Nephron (organoid): ENCODE measurements at regions not wholly inside any gene's neighbourhood (a gene's known extent, or its start where the extent isn't known, plus 50 kb on each side); places are given as distances from the start of the nearest gene placed in this dataset.
A peak's percentile ranks its signal among the peaks of the same experiment; 100 is the strongest.

Source experiments
- H3K27ac Mint-ChIP-seq, 3 experiments: 2 replicates each; pipeline ENCODE4 v1.8.0; 2020; ENCODE audit warnings: mixed read lengths in 3 of 3, mild to moderate bottlenecking in 2 of 3, moderate library complexity in 1 of 3
- H3K27me3 Mint-ChIP-seq: 2 replicates; pipeline ENCODE4 v1.8.0; 2021; ENCODE audit warnings: low read depth, mild to moderate bottlenecking, moderate library complexity, mixed read lengths
- H3K36me3 Mint-ChIP-seq: 2 replicates; pipeline ENCODE4 v1.8.0; 2020; ENCODE audit warnings: low read depth, mixed read lengths
- H3K4me1 Mint-ChIP-seq: 2 replicates; pipeline ENCODE4 v1.8.0; 2020; ENCODE audit warnings: mixed read lengths
- H3K4me3 Mint-ChIP-seq, 3 experiments: 2 replicates each; pipeline ENCODE4 v1.8.0; 2020; ENCODE audit warnings: mild to moderate bottlenecking in 3 of 3, mixed read lengths in 3 of 3, moderate library complexity in 2 of 3
- H3K9me3 Mint-ChIP-seq: 2 replicates; pipeline ENCODE4 v1.8.0; 2020; ENCODE audit warnings: mixed read lengths
- CTCF ChIP-seq, 3 experiments: fragments of 200-600 bp; sonication (generic); IDR thresholded peaks; one replicate each; pipeline ENCODE4 v1.5.0; 2021; ENCODE audit warnings: antibody characterized with exemption in 3 of 3; ENCODE audit not compliant: unreplicated experiment in 3 of 3

DNA sequence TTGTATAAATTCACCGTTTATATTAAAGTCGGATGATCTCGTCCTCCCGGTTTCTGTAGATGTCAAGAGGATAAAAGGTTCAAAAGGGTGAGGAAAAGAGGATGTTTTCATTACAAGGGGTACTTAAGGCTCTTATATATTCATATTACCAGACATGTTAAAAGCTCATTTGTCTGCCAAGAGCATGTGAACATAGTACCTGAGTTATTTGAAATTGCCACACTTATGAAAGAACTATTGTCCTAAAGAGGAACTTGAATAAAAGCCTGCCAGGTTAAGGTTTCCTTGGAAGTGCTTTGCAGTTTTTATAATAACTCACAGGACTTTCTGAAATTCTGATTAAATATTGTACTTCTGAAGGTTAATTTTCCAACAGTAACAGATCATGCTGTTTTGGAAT, 1915.1 kb downstream of the MAT2B start:
- no peak for TF ChIP-seq CTCF (IDR thresholded peaks at IDR 0.05; ENCODE audit: unreplicated experiment in 3 of 3)
- H3K9me3 Mint-ChIP-seq = peaks cover 8% of the 10 kb centered on the region

DNA sequence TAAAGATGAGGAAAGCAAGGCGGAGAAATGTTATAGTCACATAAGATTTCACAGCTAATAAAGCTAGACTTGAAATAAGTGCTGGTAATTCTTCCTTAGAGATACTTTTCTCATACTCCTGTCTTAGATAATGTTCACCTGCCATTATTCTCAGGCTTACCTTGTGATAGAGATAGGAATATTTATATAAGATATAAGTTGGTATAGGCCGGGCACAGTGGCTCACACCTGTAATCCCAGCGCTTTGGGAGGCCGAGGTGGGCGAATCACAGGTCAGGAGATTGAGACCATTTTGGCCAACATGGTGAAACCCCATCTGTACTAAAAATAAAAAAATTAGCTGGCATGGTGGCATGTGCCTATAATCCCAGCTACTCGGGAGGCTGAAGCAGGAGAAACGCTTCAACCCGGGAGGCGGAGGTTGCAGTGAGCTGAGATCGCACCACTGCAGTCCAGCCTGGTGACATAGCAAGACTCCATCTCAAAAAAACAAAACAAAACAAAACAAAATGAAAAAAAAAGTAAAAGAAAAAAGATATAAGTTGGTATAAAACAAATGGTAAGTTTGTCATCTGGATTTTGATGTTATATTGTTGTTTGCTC, 1918.4 kb downstream of the MAT2B start:
- no peak for TF ChIP-seq CTCF (IDR thresholded peaks at IDR 0.05; ENCODE audit: unreplicated experiment in 3 of 3)
- peaks cover under 1% of the 10 kb centered on the region for H3K9me3 Mint-ChIP-seq
- H3K36me3 Mint-ChIP-seq = no peaks in the 10 kb centered on the region
- no peaks in the 10 kb centered on the region for H3K4me1 Mint-ChIP-seq
- H3K27ac Mint-ChIP-seq = no peak overlapping the region
- H3K27me3 Mint-ChIP-seq = no peaks in the 10 kb centered on the region
- no peak overlapping the region for H3K4me3 Mint-ChIP-seq

More for the DNA sequence above, 1915.1 kb downstream of the MAT2B start:
- H3K27me3 Mint-ChIP-seq = no peaks in the 10 kb centered on the region
- H3K36me3 Mint-ChIP-seq = no peaks in the 10 kb centered on the region
- no peak overlapping the region for H3K4me3 Mint-ChIP-seq
- no peaks in the 10 kb centered on the region for H3K4me1 Mint-ChIP-seq
- H3K27ac Mint-ChIP-seq = no peak overlapping the region

GRCh38 chr5:165425594-165425993, 1920.2 kb downstream of the MAT2B start:
- no peak overlapping the region for H3K4me3 Mint-ChIP-seq
- H3K36me3 Mint-ChIP-seq = no peaks in the 10 kb centered on the region
- TF ChIP-seq CTCF (IDR thresholded peaks at IDR 0.05; ENCODE audit: unreplicated experiment in 3 of 3) = no peak
- no peaks in the 10 kb centered on the region for H3K27me3 Mint-ChIP-seq
- no peaks in the 10 kb centered on the region for H3K9me3 Mint-ChIP-seq
- H3K4me1 Mint-ChIP-seq = no peaks in the 10 kb centered on the region
- no peak overlapping the region for H3K27ac Mint-ChIP-seq

DNA sequence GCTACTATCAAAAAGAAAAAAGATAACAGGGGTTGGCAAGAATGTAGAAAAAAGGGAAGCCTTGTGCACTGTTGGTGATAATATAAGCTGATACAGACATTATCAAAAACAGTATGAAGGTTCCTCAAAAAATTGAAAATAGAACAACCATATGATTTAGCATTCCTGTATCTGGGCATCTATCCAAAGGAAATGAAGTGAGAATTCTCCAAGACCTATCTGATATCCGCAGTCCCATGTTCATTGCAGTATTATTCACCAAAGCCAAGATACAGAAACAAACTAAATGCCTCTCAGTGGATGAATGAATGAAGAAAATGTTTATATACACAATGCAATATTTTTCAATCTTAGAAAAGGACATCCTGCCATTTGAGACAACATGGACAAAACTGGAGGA, 1943.3 kb downstream of the MAT2B start:
- H3K4me3 Mint-ChIP-seq = no peak overlapping the region
- peaks cover 5% of the 10 kb centered on the region for H3K9me3 Mint-ChIP-seq
- TF ChIP-seq CTCF (IDR thresholded peaks at IDR 0.05; ENCODE audit: unreplicated experiment in 3 of 3) = no peak
- no peaks in the 10 kb centered on the region for H3K27me3 Mint-ChIP-seq
- H3K27ac Mint-ChIP-seq = no peak overlapping the region
- H3K36me3 Mint-ChIP-seq = no peaks in the 10 kb centered on the region
- H3K4me1 Mint-ChIP-seq = no peaks in the 10 kb centered on the region

DNA sequence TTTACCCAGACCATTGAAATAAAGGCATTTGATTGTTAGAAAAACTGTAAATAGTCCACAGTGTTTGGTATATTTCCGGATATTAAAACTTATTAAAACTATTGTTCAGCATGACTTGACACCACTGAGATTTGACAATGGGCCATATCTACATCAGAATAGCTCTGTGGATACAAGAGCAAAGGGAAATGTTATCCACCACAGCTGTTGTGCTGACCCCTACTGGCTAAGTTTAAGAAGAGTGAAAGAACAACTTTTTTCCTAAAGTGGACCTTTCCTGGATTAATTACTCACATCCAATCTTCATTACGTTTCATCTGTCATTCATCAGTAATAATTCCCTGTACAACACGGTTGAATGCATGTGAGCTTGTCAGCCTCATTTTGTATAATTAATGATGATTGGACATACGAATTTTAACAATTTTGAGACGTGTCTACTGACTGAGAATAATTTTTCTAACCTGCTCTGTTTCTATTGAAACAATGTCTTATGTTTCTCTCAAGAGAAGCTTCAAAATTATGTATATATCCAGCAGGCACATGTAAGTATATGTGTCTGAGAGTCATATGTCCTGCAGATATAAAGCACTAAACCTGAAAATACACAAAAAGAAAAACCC, 1952.6 kb downstream of the MAT2B start:
- Mint-ChIP-seq H3K27me3 (no peaks in the 10 kb centered on the region), H3K4me3 (no peak overlapping the region), H3K27ac (peak overlapping the region in 1 of 3 experiments; percentile 32), H3K36me3 (no peaks in the 10 kb centered on the region), H3K9me3 (no peaks in the 10 kb centered on the region), H3K4me1 (peaks cover 8% of the 10 kb centered on the region)
- peak; percentile 55 to 78 (median 67) for TF ChIP-seq CTCF (IDR thresholded peaks at IDR 0.05; ENCODE audit: unreplicated experiment in 3 of 3)

DNA sequence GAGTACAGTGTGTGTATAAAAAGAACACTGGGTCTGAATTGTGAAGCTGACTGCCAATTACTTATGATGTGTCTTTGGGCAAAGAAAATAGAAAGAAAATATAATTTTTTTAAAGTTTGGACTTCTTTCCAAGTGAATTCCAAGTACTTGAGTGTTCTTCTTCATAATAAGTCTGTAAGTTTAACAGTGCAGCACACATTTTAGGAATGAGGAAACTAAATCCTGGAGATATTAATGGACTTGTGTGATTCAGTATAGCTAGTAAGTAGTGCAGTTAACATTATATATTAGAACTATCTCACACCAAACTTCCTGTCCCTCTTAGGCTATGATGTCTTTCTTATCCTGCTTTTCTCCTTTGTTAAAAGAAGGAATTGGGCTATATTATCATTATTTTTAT, 1953.8 kb downstream of the MAT2B start:
- H3K27me3 Mint-ChIP-seq = no peaks in the 10 kb centered on the region
- TF ChIP-seq CTCF (IDR thresholded peaks at IDR 0.05; ENCODE audit: unreplicated experiment in 3 of 3) = no peak
- H3K9me3 Mint-ChIP-seq = no peaks in the 10 kb centered on the region
- H3K27ac Mint-ChIP-seq = peak overlapping the region in 1 of 3 experiments; percentile 32
- H3K4me1 Mint-ChIP-seq = peaks cover 12% of the 10 kb centered on the region
- no peaks in the 10 kb centered on the region for H3K36me3 Mint-ChIP-seq
- H3K4me3 Mint-ChIP-seq = no peak overlapping the region
